CD8-positive, alpha-beta memory T cell (primary cell): ENCODE measurements at regions not wholly inside any gene's neighbourhood (a gene's known extent, or its start where the extent isn't known, plus 50 kb on each side); places are given as distances from the start of the nearest gene placed in this dataset.

Source experiments
- CTCF ChIA-PET: fragments of 350-600 bp; sonication (Branson Sonifier 250); formaldehyde crosslinking; loops from one replicate; lab custom pipeline; 2021; ENCODE audit warnings: antibody characterized with exemption; lab: Charles Lee
- POLR2A ChIA-PET: fragments of 350-600 bp; sonication (Branson Sonifier 250); formaldehyde crosslinking; loops from one replicate; lab custom pipeline; 2021; ENCODE audit warnings: antibody characterized with exemption; lab: Charles Lee
- DNase-seq, 5 donors: peaks; one replicate each; pipeline versions ENCODE4 v3.0.0 to v3.0.0-alpha.2; 2020 to 2022; ENCODE audit warnings: mixed read lengths in 1 of 5
- H3K27ac ChIP-seq: one replicate; pipeline ENCODE4 v1.7.0; 2013; ENCODE audit warnings: low read depth, mild to moderate bottlenecking, low read length, moderate library complexity
- H3K27me3 ChIP-seq: 2 replicates; pipeline ENCODE4 v1.7.0; 2013; ENCODE audit warnings: low read length, mild to moderate bottlenecking; ENCODE audit not compliant: insufficient read depth, poor library complexity, severe bottlenecking
- H3K36me3 ChIP-seq: 2 replicates; pipeline ENCODE4 v1.7.0; 2013; ENCODE audit warnings: mild to moderate bottlenecking, low read length, moderate library complexity; ENCODE audit not compliant: insufficient read depth
- H3K4me1 ChIP-seq: 2 replicates; pipeline ENCODE4 v1.7.0; 2013; ENCODE audit warnings: mild to moderate bottlenecking, low read length, moderate library complexity; ENCODE audit not compliant: insufficient read depth
- H3K4me3 ChIP-seq: 2 replicates; pipeline ENCODE4 v1.7.0; 2013; ENCODE audit warnings: mild to moderate bottlenecking, low read length
- H3K9me3 ChIP-seq: 2 replicates; pipeline ENCODE4 v1.7.0; 2013; ENCODE audit warnings: mild to moderate bottlenecking, low read length
- H3K27ac Mint-ChIP-seq, 8 donors: one replicate each; pipeline ENCODE4 v1.8.0; 2020 to 2021; ENCODE audit warnings: mixed read lengths in 8 of 8, mild to moderate bottlenecking in 6 of 8, inconsistent platforms in 3 of 8, moderate library complexity in 3 of 8
- H3K27me3 Mint-ChIP-seq, 2 donors: one replicate each; pipeline ENCODE4 v1.8.0; 2020 to 2021; ENCODE audit warnings: mixed read lengths in 2 of 2, mild to moderate bottlenecking in 1 of 2, moderate library complexity in 1 of 2
- H3K36me3 Mint-ChIP-seq, 3 donors: one replicate each; pipeline ENCODE4 v1.8.0; 2020 to 2021; ENCODE audit warnings: mixed read lengths in 3 of 3, inconsistent platforms in 1 of 3, mild to moderate bottlenecking in 1 of 3
- H3K4me1 Mint-ChIP-seq, 3 donors: one replicate each; pipeline ENCODE4 v1.8.0; 2020 to 2021; ENCODE audit warnings: mixed read lengths in 3 of 3, inconsistent platforms in 1 of 3, mild to moderate bottlenecking in 1 of 3
- H3K4me3 Mint-ChIP-seq, 7 donors: one replicate each; pipeline ENCODE4 v1.8.0; 2020 to 2021; ENCODE audit warnings: mixed read lengths in 7 of 7, mild to moderate bottlenecking in 6 of 7, moderate library complexity in 4 of 7, inconsistent platforms in 2 of 7
- H3K9me3 Mint-ChIP-seq, 5 donors: one replicate each; pipeline ENCODE4 v1.8.0; 2020 to 2022; ENCODE audit warnings: mixed read lengths in 5 of 5, mild to moderate bottlenecking in 3 of 5, moderate library complexity in 2 of 5, inconsistent platforms in 1 of 5

DNA sequence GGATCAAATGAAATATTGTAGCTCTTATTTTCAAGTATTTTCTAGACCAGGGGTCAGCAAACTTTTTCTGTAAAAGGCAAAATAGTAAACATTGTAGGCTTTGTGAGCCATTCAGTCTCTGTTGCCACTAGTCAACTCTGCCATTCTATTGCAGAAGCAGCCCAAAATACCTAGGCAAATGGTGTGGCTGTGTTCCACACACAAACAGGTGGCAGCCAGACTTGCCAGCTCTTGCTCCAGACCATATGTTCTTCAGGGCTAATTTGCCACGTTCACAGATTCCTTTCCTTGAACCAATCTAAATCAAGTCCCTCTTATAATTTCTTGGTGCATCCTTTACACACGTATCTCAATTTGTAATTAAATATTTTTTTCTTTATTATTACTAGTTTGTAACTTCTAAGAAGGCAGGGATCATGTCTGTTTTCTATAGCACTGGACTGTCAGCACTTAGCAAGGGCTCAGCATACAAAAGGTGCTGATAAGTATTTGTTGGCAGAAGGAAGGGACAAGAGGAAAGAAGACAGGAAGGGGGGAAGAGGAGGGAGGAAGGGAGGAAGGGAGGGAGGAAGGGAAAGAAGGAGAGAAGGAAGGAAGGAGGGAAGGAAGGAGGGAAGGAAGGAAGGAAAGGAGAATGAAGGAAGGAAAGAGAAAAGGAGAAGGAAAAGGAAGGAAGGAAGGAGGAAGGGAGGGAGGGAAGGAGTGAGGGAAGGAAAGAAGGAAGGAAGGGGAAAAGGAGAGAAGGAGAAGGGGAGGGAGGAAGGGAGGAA, 106.5 kb upstream of the EDEM3 start:
- peaks cover 5 to 25% (median 10%) of the 10 kb centered on the region in 3 donors for H3K36me3 Mint-ChIP-seq
- no peaks in the 10 kb centered on the region for H3K4me1 ChIP-seq
- H3K27ac ChIP-seq: no peak overlapping the region
- peak overlapping the region; percentile 13 to 92 (median 79) for H3K27ac Mint-ChIP-seq
- no peak overlapping the region for H3K4me3 ChIP-seq
- H3K27me3 Mint-ChIP-seq: no peaks in the 10 kb centered on the region
- DNase-seq: no peak
- H3K4me3 Mint-ChIP-seq: no peak overlapping the region
- peaks cover 22 to 40% (median 37%) of the 10 kb centered on the region in 3 donors for H3K4me1 Mint-ChIP-seq
- H3K27me3 ChIP-seq: no peaks in the 10 kb centered on the region
- CTCF ChIA-PET: no interaction called here
- POLR2A ChIA-PET: no interaction called here
- H3K36me3 ChIP-seq: no peaks in the 10 kb centered on the region
- no peaks in the 10 kb centered on the region for H3K9me3 ChIP-seq
- H3K9me3 Mint-ChIP-seq: no peaks in the 10 kb centered on the region

DNA sequence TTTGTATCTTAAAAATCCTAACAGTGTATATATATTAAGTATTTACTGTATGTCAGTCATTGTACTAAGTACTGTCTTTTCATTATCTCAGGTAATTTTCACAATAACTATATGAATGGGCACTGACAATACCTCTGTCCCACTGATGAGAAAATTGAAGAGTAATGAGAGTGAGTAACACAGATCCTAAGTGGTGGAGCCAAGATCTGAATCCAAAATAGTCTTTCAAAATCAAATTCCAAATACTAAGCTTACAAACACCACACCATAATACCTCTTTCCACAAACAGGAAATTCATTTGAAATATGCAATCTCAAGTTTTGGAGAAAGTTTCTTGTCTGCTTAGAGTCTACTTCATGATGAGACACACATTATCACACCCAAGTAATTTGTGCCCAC, 105.9 kb upstream of the EDEM3 start:
- ChIA-PET CTCF (no interaction called here), POLR2A (no interaction called here)
- H3K4me1 ChIP-seq: no peaks in the 10 kb centered on the region
- no peaks in the 10 kb centered on the region for H3K27me3 ChIP-seq
- Mint-ChIP-seq H3K4me1 (peaks cover 16 to 33% (median 30%) of the 10 kb centered on the region in 3 donors), H3K9me3 (no peaks in the 10 kb centered on the region), H3K4me3 (no peak overlapping the region), H3K36me3 (peaks cover 7 to 19% (median 8%) of the 10 kb centered on the region in 3 donors), H3K27me3 (no peaks in the 10 kb centered on the region), H3K27ac (peak overlapping the region; percentile 13 to 92 (median 79))
- H3K36me3 ChIP-seq: no peaks in the 10 kb centered on the region
- H3K4me3 ChIP-seq: no peak overlapping the region
- no peak overlapping the region for H3K27ac ChIP-seq
- H3K9me3 ChIP-seq: no peaks in the 10 kb centered on the region
- DNase-seq: no peak

DNA sequence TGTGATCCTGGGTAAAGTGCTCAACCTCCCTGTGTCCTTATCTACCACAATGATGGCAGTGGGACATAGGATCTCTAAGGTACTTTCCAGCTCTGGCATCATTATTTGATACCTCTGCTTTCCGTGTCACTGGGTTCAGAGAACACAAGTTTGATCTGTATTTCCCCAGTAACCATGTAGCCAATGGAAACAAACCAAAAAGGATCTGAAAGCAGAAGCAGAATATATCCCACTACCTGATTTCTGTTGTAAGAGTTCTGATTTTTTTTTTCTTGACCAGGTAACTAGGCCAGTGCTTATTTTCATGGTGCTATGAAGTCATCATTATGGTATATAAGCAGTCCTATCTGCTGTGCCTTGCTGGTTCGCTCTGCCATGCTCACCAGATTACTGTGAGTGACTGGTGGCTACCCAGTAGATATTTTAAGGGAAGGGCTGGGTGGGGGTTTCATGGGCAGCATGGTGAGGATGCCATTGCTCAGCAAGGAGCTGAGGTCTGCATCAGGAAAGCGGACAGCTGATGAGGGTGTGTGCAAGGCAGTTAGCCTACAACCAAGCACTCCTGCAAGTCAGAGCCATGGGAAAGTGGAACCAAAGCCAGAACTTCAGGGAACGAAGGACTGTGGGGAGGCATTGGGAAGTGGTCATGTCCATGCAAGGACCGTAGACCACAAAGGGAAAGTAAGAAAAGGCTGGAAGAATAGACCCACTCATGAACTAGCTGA, 104.9 kb upstream of the EDEM3 start:
- ChIA-PET POLR2A (no interaction called here), CTCF (no interaction called here)
- peak overlapping the region in 4 of 8 donors; percentile 32 to 60 (median 46) for H3K27ac Mint-ChIP-seq
- H3K36me3 Mint-ChIP-seq: peaks cover 10 to 14% (median 10%) of the 10 kb centered on the region in 3 donors
- no peaks in the 10 kb centered on the region for H3K9me3 Mint-ChIP-seq
- no peaks in the 10 kb centered on the region for H3K9me3 ChIP-seq
- no peak overlapping the region for H3K4me3 Mint-ChIP-seq
- peaks cover 14 to 28% (median 23%) of the 10 kb centered on the region in 3 donors for H3K4me1 Mint-ChIP-seq
- H3K27ac ChIP-seq: no peak overlapping the region
- H3K4me3 ChIP-seq: no peak overlapping the region
- H3K27me3 Mint-ChIP-seq: no peaks in the 10 kb centered on the region
- no peaks in the 10 kb centered on the region for H3K27me3 ChIP-seq
- H3K4me1 ChIP-seq: no peaks in the 10 kb centered on the region
- no peak for DNase-seq
- H3K36me3 ChIP-seq: no peaks in the 10 kb centered on the region

DNA sequence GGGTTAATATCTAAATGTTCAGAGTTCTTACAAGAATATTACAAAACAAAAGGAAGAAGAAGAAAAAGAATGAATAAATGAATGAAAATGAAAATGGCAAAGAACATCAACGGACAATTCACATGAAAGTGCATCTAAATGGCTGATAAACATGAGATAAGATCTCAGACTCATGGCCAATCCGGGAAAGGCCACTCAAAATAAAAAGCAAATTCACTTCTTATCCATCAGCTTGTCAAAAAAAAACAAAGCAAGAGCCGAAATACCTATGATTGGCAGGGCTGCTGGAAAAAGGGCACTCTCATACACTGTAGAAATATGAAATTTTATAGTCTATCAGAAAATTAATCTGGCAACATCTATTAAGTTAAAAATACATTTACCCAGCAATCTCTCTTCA, 103.6 kb upstream of the EDEM3 start:
- Mint-ChIP-seq H3K27ac (peak overlapping the region in 2 of 8 donors; percentile 43 to 63), H3K36me3 (peaks cover 9 to 12% (median 10%) of the 10 kb centered on the region in 3 donors), H3K4me1 (peaks cover 14 to 35% (median 23%) of the 10 kb centered on the region in 3 donors), H3K27me3 (no peaks in the 10 kb centered on the region), H3K4me3 (no peak overlapping the region), H3K9me3 (no peaks in the 10 kb centered on the region)
- CTCF ChIA-PET: no interaction called here
- Histone ChIP-seq H3K27ac (no peak overlapping the region), H3K4me1 (no peaks in the 10 kb centered on the region), H3K9me3 (no peaks in the 10 kb centered on the region), H3K27me3 (no peaks in the 10 kb centered on the region), H3K36me3 (no peaks in the 10 kb centered on the region), H3K4me3 (no peak overlapping the region)
- DNase-seq: no peak
- POLR2A ChIA-PET: no interaction called here

DNA sequence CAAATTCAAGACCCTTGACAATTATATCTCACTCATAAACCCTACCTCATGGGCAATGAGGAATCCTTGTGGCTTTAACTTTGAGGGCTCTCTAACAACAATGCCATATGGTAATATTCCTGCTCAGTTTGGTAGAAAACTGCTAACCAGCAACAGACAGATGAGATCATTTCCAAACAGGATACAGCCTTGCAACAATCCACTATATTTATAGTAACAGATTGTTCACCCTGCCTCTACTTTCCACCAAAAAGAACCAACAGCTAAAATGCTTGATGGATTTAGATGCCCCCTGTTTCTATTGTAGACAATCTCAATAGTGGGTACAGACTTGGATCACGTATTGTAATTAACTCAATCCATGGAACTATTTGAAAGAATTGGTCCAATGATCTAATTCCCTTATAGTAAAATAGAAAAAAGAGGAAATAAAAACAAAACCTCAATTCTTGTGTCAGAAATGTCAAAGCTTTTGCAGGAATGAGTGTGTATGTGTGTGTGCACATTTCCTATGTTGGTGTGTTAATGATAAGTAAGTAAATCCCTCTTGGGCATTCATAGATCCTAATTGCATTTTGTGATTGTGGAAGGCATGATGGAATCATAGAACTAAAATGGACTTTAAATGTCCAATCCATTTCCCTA, 100.0 kb upstream of the EDEM3 start:
- Histone ChIP-seq H3K27ac (no peak overlapping the region), H3K9me3 (no peaks in the 10 kb centered on the region), H3K4me1 (no peaks in the 10 kb centered on the region), H3K27me3 (no peaks in the 10 kb centered on the region), H3K36me3 (no peaks in the 10 kb centered on the region), H3K4me3 (no peak overlapping the region)
- Mint-ChIP-seq H3K4me3 (no peak overlapping the region), H3K4me1 (peaks cover 10 to 27% (median 15%) of the 10 kb centered on the region in 3 donors), H3K9me3 (peaks cover 0 to 2% (median 0%) of the 10 kb centered on the region in 5 donors), H3K36me3 (peaks cover 10 to 23% (median 13%) of the 10 kb centered on the region in 3 donors), H3K27ac (no peak overlapping the region), H3K27me3 (no peaks in the 10 kb centered on the region)
- POLR2A ChIA-PET: no interaction called here
- DNase-seq: no peak
- CTCF ChIA-PET: interaction anchor here (1.4 to 1.5 kb wide), 2 partner anchors 12 to 128 kb away, joined by 3 read pairs; no protein-coding TSS in a partner anchor

DNA sequence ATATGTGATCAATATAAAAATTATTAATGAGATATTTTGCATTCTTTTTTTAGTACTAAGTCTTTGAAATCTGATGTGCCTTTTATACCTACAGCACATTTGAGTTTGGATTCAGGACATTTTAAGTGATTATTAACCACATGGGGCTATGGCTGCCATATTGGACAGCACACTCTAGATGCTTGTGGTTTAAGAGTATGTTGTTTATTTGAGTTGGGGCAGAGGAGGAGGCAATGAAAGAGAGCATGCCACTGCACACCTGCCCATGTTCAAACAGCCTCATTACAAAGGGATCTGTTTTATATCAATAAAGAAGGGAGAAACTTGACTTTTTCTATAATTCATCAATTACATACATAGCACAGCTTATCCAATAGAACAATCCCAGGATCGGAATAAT, 99.4 kb upstream of the EDEM3 start:
- Mint-ChIP-seq H3K27me3 (no peaks in the 10 kb centered on the region), H3K4me3 (no peak overlapping the region), H3K36me3 (peaks cover 10 to 23% (median 13%) of the 10 kb centered on the region in 3 donors), H3K4me1 (peaks cover 10 to 26% (median 15%) of the 10 kb centered on the region in 3 donors), H3K9me3 (peaks cover 0 to 2% (median 0%) of the 10 kb centered on the region in 5 donors), H3K27ac (no peak overlapping the region)
- CTCF ChIA-PET: interaction anchor here (1.4 to 1.5 kb wide), 2 partner anchors 13 to 128 kb away, joined by 3 read pairs; no protein-coding TSS in a partner anchor
- Histone ChIP-seq H3K27ac (no peak overlapping the region), H3K27me3 (no peaks in the 10 kb centered on the region), H3K9me3 (no peaks in the 10 kb centered on the region), H3K4me3 (no peak overlapping the region), H3K36me3 (no peaks in the 10 kb centered on the region), H3K4me1 (no peaks in the 10 kb centered on the region)
- POLR2A ChIA-PET: no interaction called here
- DNase-seq: no peak

DNA sequence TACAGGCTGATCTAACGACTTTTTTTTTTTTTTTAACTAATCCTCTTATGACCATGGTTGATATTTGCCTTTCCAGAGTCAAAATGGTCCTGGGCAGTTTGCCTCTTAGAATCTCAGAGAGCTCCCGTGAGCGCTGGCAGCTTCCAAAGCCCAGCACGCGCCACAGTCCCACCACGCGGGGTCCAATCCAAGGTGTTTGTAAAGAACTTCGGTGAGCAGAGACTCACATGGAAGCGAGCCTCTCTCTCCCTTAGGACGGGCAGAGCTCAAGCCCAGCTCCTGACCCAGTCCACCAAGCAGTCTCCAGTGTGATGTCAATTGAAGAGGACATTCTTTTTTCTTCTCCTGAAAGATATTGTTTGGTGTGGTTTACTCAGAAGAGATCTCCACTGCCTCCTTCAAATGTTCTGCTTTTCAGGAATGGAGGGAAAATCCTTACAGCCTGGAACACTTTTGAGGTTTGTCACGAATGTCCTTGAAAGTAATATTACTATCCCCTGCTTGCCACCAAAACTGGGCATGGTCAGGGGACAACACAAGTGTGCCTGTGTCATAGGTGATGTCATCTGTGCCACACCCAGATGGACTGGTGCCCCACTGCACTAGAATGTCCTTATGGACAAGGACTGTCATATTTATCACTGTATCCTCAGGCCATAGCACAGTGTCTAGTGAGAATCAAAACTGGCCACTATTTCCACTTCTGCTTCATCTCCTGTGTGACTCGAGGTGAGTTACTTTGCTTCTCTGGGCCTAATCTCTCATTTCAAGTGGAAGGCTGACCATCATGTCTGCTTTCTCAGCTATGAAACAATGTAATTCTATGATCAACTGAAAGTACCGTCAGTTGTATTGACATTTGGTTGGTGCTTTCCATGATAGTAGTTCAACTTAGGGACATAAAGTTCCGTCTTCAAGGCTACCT, 97.4 kb upstream of the EDEM3 start:
- Histone ChIP-seq H3K36me3 (no peaks in the 10 kb centered on the region), H3K27ac (no peak overlapping the region), H3K27me3 (no peaks in the 10 kb centered on the region), H3K9me3 (no peaks in the 10 kb centered on the region), H3K4me1 (no peaks in the 10 kb centered on the region), H3K4me3 (no peak overlapping the region)
- Mint-ChIP-seq H3K4me3 (no peak overlapping the region), H3K36me3 (peaks cover 7 to 23% (median 13%) of the 10 kb centered on the region in 3 donors), H3K27me3 (no peaks in the 10 kb centered on the region), H3K9me3 (peaks cover 0 to 2% (median 0%) of the 10 kb centered on the region in 5 donors), H3K27ac (peak overlapping the region in 6 of 8 donors; percentile 6 to 89 (median 38)), H3K4me1 (peaks cover 8 to 21% (median 12%) of the 10 kb centered on the region in 3 donors)
- DNase-seq: no peak
- ChIA-PET POLR2A (no interaction called here), CTCF (no interaction called here)
